Vagina (tissue), 2 donors: ENCODE measurements at regions not wholly inside any gene's neighbourhood (a gene's known extent, or its start where the extent isn't known, plus 50 kb on each side); places are given as distances from the start of the nearest gene placed in this dataset.

Experiments
- DNase-seq, 2 donors: peaks; one replicate each; pipeline ENCODE4 v3.0.0-alpha.2; 2017; ENCODE audit errors: extremely low spot score in 2 of 2
- H3K27ac ChIP-seq: fragments of 200-600 bp; sonication (generic); one replicate; pipeline ENCODE4 v1.5.1; 2019
- H3K27me3 ChIP-seq: fragments of 200-600 bp; sonication (generic); one replicate; pipeline ENCODE4 v1.5.1; 2019
- H3K36me3 ChIP-seq, 2 donors: fragments of 200-600 bp; sonication (generic); one replicate each; pipeline ENCODE4 v1.5.1; 2017 to 2019
- H3K4me1 ChIP-seq: fragments of 200-600 bp; sonication (generic); one replicate; pipeline ENCODE4 v1.5.1; 2019
- H3K4me3 ChIP-seq, 2 donors: fragments of 200-600 bp; sonication (generic); 1 replicate in 1 of 2; 2 replicates in 1 of 2; pipeline ENCODE4 v1.5.1; 2016 to 2019
- H3K9me3 ChIP-seq: fragments of 200-600 bp; sonication (generic); one replicate; pipeline ENCODE4 v1.5.1; 2019
- POLR2A ChIP-seq, 2 donors: fragments of 450-650 bp; IDR thresholded peaks; one replicate each; pipeline ENCODE4 v1.6.1; 2017; ENCODE audit warnings: antibody characterized with exemption in 2 of 2, mild to moderate bottlenecking in 2 of 2, moderate library complexity in 2 of 2
- POLR2AphosphoS5 ChIP-seq, 2 donors: sonication (generic); formaldehyde crosslinking; IDR thresholded peaks; one replicate each; pipeline ENCODE4 v1.9.0; 2017; ENCODE audit warnings: antibody characterized with exemption in 2 of 2, mild to moderate bottlenecking in 2 of 2, low read depth in 1 of 2; ENCODE audit not compliant: insufficient read depth in 1 of 2
- intact Hi-C: fragments of 100-400 bp; cut with DNase I; formaldehyde crosslinking; loops from one replicate; pipeline ENCODE4 v1.15.1; 2023
- TF ChIP-seq, protein P1 (sequence below), 3 experiments: fragments of 450-650 bp in 2 of 3; fragments of 200-600 bp in 1 of 3; sonication (generic) in 1 of 3; IDR thresholded peaks; one replicate each; pipeline ENCODE4 v1.5.1; 2017 to 2019; ENCODE audit warnings: antibody characterized with exemption in 3 of 3, mild to moderate bottlenecking in 2 of 3, moderate library complexity in 2 of 3

DNA sequence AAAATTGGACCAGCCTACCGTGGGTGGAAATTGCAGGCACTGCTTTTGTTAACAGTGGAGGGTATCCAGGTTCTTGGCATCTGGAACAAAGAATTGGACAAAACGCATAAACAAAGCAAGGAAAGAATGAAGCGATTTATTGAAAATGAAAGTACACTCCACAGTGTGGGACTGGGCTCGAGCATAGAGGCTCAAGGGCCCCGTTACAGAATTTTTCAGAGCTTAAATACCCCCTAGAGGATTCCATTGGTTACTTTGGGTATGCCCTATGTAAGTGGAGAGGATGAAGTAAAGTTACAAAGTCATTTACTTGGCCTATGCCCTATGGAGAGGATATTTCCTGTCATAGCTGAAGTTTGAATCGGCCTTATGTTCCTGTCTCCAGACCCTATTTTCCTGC, 85.3 kb downstream of the GLUD2 start:
- Histone ChIP-seq H3K4me1 (no peaks in the 10 kb centered on the region), H3K9me3 (no peaks in the 10 kb centered on the region), H3K36me3 (no peaks in the 10 kb centered on the region), H3K27ac (no peak overlapping the region), H3K27me3 (no peaks in the 10 kb centered on the region), H3K4me3 (no peak overlapping the region)
- TF ChIP-seq, protein P1, sequence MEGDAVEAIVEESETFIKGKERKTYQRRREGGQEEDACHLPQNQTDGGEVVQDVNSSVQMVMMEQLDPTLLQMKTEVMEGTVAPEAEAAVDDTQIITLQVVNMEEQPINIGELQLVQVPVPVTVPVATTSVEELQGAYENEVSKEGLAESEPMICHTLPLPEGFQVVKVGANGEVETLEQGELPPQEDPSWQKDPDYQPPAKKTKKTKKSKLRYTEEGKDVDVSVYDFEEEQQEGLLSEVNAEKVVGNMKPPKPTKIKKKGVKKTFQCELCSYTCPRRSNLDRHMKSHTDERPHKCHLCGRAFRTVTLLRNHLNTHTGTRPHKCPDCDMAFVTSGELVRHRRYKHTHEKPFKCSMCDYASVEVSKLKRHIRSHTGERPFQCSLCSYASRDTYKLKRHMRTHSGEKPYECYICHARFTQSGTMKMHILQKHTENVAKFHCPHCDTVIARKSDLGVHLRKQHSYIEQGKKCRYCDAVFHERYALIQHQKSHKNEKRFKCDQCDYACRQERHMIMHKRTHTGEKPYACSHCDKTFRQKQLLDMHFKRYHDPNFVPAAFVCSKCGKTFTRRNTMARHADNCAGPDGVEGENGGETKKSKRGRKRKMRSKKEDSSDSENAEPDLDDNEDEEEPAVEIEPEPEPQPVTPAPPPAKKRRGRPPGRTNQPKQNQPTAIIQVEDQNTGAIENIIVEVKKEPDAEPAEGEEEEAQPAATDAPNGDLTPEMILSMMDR (IDR thresholded peaks at IDR 0.05), result no peak
- DNase-seq, result no peak
- intact Hi-C loops, result no loop called here

DNA sequence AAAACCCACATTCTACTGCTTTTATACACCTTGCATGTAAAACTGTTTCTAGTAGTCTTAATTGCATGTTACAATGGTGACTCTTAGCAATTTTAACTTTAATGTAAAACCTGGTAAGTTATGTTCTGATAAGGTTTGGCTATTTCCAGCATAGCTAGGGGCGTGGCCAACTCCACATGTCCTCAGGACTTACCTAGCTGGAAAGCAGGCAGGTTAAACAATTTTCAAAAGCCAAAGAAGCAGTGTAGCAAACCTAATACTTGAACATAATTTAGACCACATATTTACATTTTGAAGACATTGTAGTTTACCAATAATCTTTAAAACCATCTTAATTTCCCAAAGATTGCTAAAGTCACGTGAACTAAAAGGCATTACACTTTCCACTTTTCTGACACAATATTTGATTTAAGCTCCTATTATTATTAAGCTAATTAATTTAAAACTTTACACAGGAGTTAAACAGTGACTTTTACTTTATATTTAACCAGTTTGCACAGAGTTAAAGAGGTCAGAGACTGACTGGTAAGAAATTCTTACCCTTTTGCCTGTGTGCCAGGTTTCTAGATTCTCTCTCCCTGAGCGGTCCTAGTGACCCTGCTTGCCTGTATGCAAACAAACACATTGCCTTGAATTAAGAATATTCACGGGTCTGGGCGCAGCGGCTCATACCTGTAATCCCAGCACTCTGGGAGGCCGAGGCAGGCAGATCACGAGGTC, 88.2 kb downstream of the GLUD2 start:
- no peaks in the 10 kb centered on the region for H3K4me1 ChIP-seq
- intact Hi-C loops, result no loop called here

DNA sequence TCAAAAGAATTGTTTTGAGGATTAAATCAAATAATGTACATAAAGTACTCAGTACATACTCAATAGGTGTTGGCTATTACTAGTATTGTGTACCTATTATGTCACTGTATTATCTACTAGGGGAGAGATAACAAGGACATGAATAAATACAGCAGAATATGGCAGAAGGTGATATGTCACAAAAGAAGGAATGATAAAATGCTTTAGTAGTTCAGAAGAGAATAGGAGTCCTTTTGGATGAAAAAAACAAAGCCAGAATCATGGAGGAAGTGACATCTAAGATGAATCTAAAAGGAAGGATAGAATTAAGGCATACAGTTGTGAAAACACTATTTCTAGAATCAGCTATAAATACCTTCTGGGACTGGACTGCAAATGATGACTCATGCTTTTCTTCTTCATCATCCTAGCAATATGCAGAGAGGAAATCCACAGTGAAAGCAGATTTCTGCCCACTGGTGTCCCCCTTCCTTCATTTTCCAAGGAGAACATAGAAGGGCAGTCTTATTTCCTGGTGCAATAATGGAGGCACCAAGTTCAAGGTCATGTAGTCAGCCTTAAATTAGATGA, 98.7 kb downstream of the GLUD2 start:
- intact Hi-C loops, result no loop called here
- no peaks in the 10 kb centered on the region for H3K36me3 ChIP-seq

More for the DNA sequence above, 88.2 kb downstream of the GLUD2 start:
- TF ChIP-seq POLR2A (IDR thresholded peaks at IDR 0.05) (no peak), POLR2AphosphoS5 (IDR thresholded peaks at IDR 0.05; ENCODE audit: insufficient read depth in 1 of 2, low read depth in 1 of 2) (no peak)
- TF ChIP-seq, protein P1 (IDR thresholded peaks at IDR 0.05), result no peak
- Histone ChIP-seq H3K27me3 (no peaks in the 10 kb centered on the region), H3K9me3 (no peaks in the 10 kb centered on the region), H3K4me3 (no peak overlapping the region), H3K27ac (no peak overlapping the region), H3K36me3 (no peaks in the 10 kb centered on the region)
- no peak for DNase-seq

DNA sequence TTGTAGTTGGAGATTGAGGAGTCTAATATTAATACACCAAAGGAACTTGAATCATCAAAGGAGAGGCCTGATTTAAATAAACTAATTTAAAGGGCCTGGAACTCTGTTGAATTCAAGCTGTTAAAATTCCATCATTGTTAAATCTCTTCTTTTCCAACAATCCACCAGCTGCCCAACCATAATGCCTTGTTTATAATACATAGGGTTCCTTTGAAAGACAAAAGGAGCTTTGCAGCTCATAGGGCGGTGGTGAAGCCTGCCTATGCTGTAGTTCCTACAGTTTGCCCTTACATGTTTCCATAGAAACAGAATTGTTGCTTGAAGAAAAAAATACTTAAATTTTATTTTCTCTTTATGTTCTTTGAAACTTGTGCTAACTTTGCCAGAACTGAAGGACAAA, 102.8 kb downstream of the GLUD2 start:
- TF ChIP-seq, protein P1 (IDR thresholded peaks at IDR 0.05), result no peak
- TF ChIP-seq POLR2A (IDR thresholded peaks at IDR 0.05) (no peak), POLR2AphosphoS5 (IDR thresholded peaks at IDR 0.05; ENCODE audit: insufficient read depth in 1 of 2, low read depth in 1 of 2) (no peak)
- Histone ChIP-seq H3K36me3 (no peaks in the 10 kb centered on the region), H3K27me3 (no peaks in the 10 kb centered on the region), H3K27ac (no peak overlapping the region), H3K4me1 (no peaks in the 10 kb centered on the region), H3K4me3 (no peak overlapping the region), H3K9me3 (no peaks in the 10 kb centered on the region)
- intact Hi-C loops, result no loop called here
- no peak for DNase-seq

More for the DNA sequence above, 98.7 kb downstream of the GLUD2 start:
- DNase-seq, result no peak
- Histone ChIP-seq H3K9me3 (no peaks in the 10 kb centered on the region), H3K4me1 (no peaks in the 10 kb centered on the region), H3K27me3 (no peaks in the 10 kb centered on the region), H3K4me3 (no peak overlapping the region), H3K27ac (no peak overlapping the region)
- TF ChIP-seq POLR2A (IDR thresholded peaks at IDR 0.05), result no peak

DNA sequence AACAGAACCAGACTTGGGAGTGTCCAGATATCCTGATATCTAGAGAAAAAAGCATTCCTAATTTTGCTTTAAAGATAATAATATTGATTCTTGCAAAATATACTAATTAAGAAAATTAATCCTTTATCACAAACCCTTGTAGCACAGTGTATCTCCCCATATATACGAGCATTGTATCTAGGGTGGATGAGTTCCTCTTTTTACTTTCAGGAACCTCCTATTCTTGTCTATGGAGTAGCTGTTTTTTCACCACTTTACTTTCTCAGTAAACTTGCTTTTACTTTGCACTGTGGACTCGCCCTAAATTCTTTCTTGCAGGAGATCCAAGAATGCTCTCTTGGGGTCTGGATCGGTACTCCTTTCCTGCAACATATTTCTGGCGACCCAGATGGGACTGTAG, 103.9 kb downstream of the GLUD2 start:
- no peak overlapping the region for H3K4me3 ChIP-seq
- no peak for TF ChIP-seq POLR2AphosphoS5 (IDR thresholded peaks at IDR 0.05; ENCODE audit: insufficient read depth in 1 of 2, low read depth in 1 of 2)
- TF ChIP-seq, protein P1 (IDR thresholded peaks at IDR 0.05), result no peak
- no peak overlapping the region for H3K27ac ChIP-seq
- H3K4me1 ChIP-seq, result no peaks in the 10 kb centered on the region
- no peaks in the 10 kb centered on the region for H3K27me3 ChIP-seq
- DNase-seq, result no peak
- H3K36me3 ChIP-seq, result no peaks in the 10 kb centered on the region
- H3K9me3 ChIP-seq, result no peaks in the 10 kb centered on the region
- intact Hi-C loops, result no loop called here
